WTC11 (cell line): ENCODE measurements at regions not wholly inside any gene's neighbourhood (a gene's known extent, or its start where the extent isn't known, plus 50 kb on each side); places are given as distances from the start of the nearest gene placed in this dataset.

ENCODE experiments used
- ATAC-seq: fragments of 200-7000 bp; cut with Tn5 transposase; 2 replicates; pipeline ENCODE4 v1.10.0; 2021; ENCODE audit warnings: mild to moderate bottlenecking, moderate library complexity
- CTCF ChIA-PET: fragments of 300-600 bp; sonication (Branson Sonifier 250); formaldehyde crosslinking; loops from one replicate; lab custom pipeline; 2021; ENCODE audit warnings: antibody characterized with exemption; lab: Charles Lee
- POLR2A ChIA-PET: fragments of 350-600 bp; sonication (Branson Sonifier 250); formaldehyde crosslinking; loops from one replicate; lab custom pipeline; 2021; ENCODE audit warnings: antibody characterized with exemption; lab: Charles Lee
- DNase-seq: peaks from one replicate; pipeline ENCODE4 v3.0.0; 2021; ENCODE audit warnings: low spot score
- H3K27ac Mint-ChIP-seq: 2 replicates; pipeline ENCODE4 v1.8.0; 2021; ENCODE audit warnings: mixed read lengths
- H3K27me3 Mint-ChIP-seq: 2 replicates; pipeline ENCODE4 v1.8.0; 2021; ENCODE audit warnings: low read depth, mild to moderate bottlenecking, moderate library complexity, mixed read lengths
- H3K36me3 Mint-ChIP-seq: 2 replicates; pipeline ENCODE4 v1.8.0; 2021; ENCODE audit warnings: mixed read lengths
- H3K4me1 Mint-ChIP-seq: 2 replicates; pipeline ENCODE4 v1.8.0; 2022; ENCODE audit warnings: mixed read lengths
- H3K4me3 Mint-ChIP-seq: 2 replicates; pipeline ENCODE4 v1.8.0; 2021; ENCODE audit warnings: mild to moderate bottlenecking, moderate library complexity, mixed read lengths
- H3K9me3 Mint-ChIP-seq: 2 replicates; pipeline ENCODE4 v1.8.0; 2021; ENCODE audit warnings: mixed read lengths
- AR ChIP-seq: fragments of 250-450 bp; sonication (Bioruptor Pico); IDR thresholded peaks from 2 replicates; pipeline ENCODE4 v1.9.0; 2021; ENCODE audit warnings: mild to moderate bottlenecking
- ARID4B ChIP-seq: sonication (generic); formaldehyde crosslinking; IDR thresholded peaks from 2 replicates; pipeline ENCODE4 v1.8.0; 2023; ENCODE audit warnings: missing genetic modification reagents, mild to moderate bottlenecking, borderline replicate concordance
- ATF1 ChIP-seq: sonication (generic); formaldehyde crosslinking; IDR thresholded peaks from 2 replicates; pipeline ENCODE4 v1.8.1; 2023; ENCODE audit warnings: mild to moderate bottlenecking, moderate library complexity, missing genetic modification reagents
- ATF3 ChIP-seq: sonication (generic); formaldehyde crosslinking; conservative IDR thresholded peaks from 2 replicates; pipeline ENCODE4 v1.8.1; 2022; ENCODE audit warnings: mild to moderate bottlenecking, missing genetic modification reagents
- ATF6 ChIP-seq: sonication (generic); formaldehyde crosslinking; IDR thresholded peaks from 2 replicates; pipeline ENCODE4 v1.8.1; 2023; ENCODE audit warnings: mild to moderate bottlenecking, missing genetic modification reagents
- CBFB ChIP-seq: sonication (generic); formaldehyde crosslinking; IDR thresholded peaks from 2 replicates; pipeline ENCODE4 v1.8.1; 2022; ENCODE audit warnings: mild to moderate bottlenecking, low read depth, missing genetic modification reagents
- CDX4 ChIP-seq: fragments of 250-450 bp; sonication (Bioruptor Pico); IDR thresholded peaks from 2 replicates; pipeline ENCODE4 v1.9.0; 2021; ENCODE audit warnings: moderate library complexity, mild to moderate bottlenecking, inconsistent platforms, borderline replicate concordance
- ETV6 ChIP-seq: sonication (generic); formaldehyde crosslinking; IDR thresholded peaks from 2 replicates; pipeline ENCODE4 v1.8.1; 2022; ENCODE audit warnings: mild to moderate bottlenecking, missing genetic modification reagents
- FOXP1 ChIP-seq: sonication (generic); formaldehyde crosslinking; IDR thresholded peaks from 2 replicates; pipeline ENCODE4 v1.8.0; 2022; ENCODE audit warnings: missing genetic modification reagents, mild to moderate bottlenecking, moderate library complexity, borderline replicate concordance
- GTF2I ChIP-seq: fragments of 250-450 bp; sonication (Bioruptor Pico); conservative IDR thresholded peaks from 2 replicates; pipeline ENCODE4 v1.4.0; 2021; ENCODE audit warnings: mild to moderate bottlenecking
- JUN ChIP-seq: sonication (generic); formaldehyde crosslinking; IDR thresholded peaks from 2 replicates; pipeline ENCODE4 v1.8.0; 2023; ENCODE audit warnings: mild to moderate bottlenecking, missing genetic modification reagents
- KAT7 ChIP-seq: sonication (generic); formaldehyde crosslinking; IDR thresholded peaks from 2 replicates; pipeline ENCODE4 v1.8.1; 2023; ENCODE audit warnings: missing genetic modification reagents, mild to moderate bottlenecking, borderline replicate concordance
- MAX ChIP-seq: sonication (generic); formaldehyde crosslinking; IDR thresholded peaks from 2 replicates; pipeline ENCODE4 v1.8.0; 2022; ENCODE audit warnings: mild to moderate bottlenecking, missing genetic modification reagents
- MLX ChIP-seq: sonication (generic); formaldehyde crosslinking; IDR thresholded peaks from 2 replicates; pipeline ENCODE4 v1.8.1; 2023; ENCODE audit warnings: mild to moderate bottlenecking, missing genetic modification reagents, moderate library complexity
- MXD4 ChIP-seq: fragments of 250-450 bp; sonication (Bioruptor Pico); IDR thresholded peaks from 2 replicates; pipeline ENCODE4 v1.8.0; 2021; ENCODE audit warnings: mild to moderate bottlenecking, moderate library complexity, borderline replicate concordance
- MYBL2 ChIP-seq: sonication (generic); formaldehyde crosslinking; IDR thresholded peaks from 2 replicates; pipeline ENCODE4 v1.8.1; 2023; ENCODE audit warnings: mild to moderate bottlenecking, moderate library complexity, missing genetic modification reagents
- NFE2L1 ChIP-seq: sonication (generic); formaldehyde crosslinking; IDR thresholded peaks from 2 replicates; pipeline ENCODE4 v1.8.1; 2023; ENCODE audit warnings: missing genetic modification reagents
- NR3C1 ChIP-seq: sonication (generic); formaldehyde crosslinking; conservative IDR thresholded peaks from 2 replicates; pipeline ENCODE4 v1.8.1; 2023; ENCODE audit warnings: low read depth, mild to moderate bottlenecking, missing genetic modification reagents
- OVOL2 ChIP-seq: fragments of 250-450 bp; sonication (Bioruptor Pico); IDR thresholded peaks from 2 replicates; pipeline ENCODE4 v1.9.0; 2021; ENCODE audit warnings: mild to moderate bottlenecking, borderline replicate concordance
- PREB ChIP-seq: sonication (generic); formaldehyde crosslinking; IDR thresholded peaks from 2 replicates; pipeline ENCODE4 v1.8.1; 2022; ENCODE audit warnings: mild to moderate bottlenecking, missing genetic modification reagents, moderate library complexity, borderline replicate concordance
- SMAD4 ChIP-seq: sonication (generic); formaldehyde crosslinking; IDR thresholded peaks from 2 replicates; pipeline ENCODE4 v1.8.0; 2022; ENCODE audit warnings: mild to moderate bottlenecking, missing genetic modification reagents
- SP1 ChIP-seq: sonication (generic); formaldehyde crosslinking; conservative IDR thresholded peaks from 2 replicates; pipeline ENCODE4 v1.8.1; 2022; ENCODE audit warnings: missing genetic modification reagents
- TCF7 ChIP-seq: sonication (generic); formaldehyde crosslinking; IDR thresholded peaks from 2 replicates; pipeline ENCODE4 v1.8.0; 2022; ENCODE audit warnings: mild to moderate bottlenecking, low read depth, missing genetic modification reagents, moderate library complexity
- ZBTB21 ChIP-seq: sonication (generic); formaldehyde crosslinking; IDR thresholded peaks from 2 replicates; pipeline ENCODE4 v1.8.1; 2023; ENCODE audit warnings: mild to moderate bottlenecking, missing genetic modification reagents, borderline replicate concordance

GRCh38 chr10:129165770-129166169, 301.3 kb upstream of the MGMT start:
- peaks cover 31% of the 10 kb centered on the region for H3K4me1 Mint-ChIP-seq
- no peaks in the 10 kb centered on the region for H3K36me3 Mint-ChIP-seq
- H3K4me3 Mint-ChIP-seq = no peak overlapping the region
- ATAC-seq = no peak
- ChIA-PET CTCF (no interaction called here), POLR2A (no interaction called here)
- H3K27ac Mint-ChIP-seq = no peak overlapping the region
- H3K27me3 Mint-ChIP-seq = no peaks in the 10 kb centered on the region
- TF ChIP-seq OVOL2 (CRISPR knock-in tag) = no peak
- TF ChIP-seq ATF1 (CRISPR knock-in tag) = no peak
- TF ChIP-seq ATF6 (CRISPR knock-in tag) = no peak
- no peak for TF ChIP-seq KAT7 (CRISPR knock-in tag)
- no peak for TF ChIP-seq MXD4 (CRISPR knock-in tag)
- no peak for TF ChIP-seq ARID4B (CRISPR knock-in tag)
- no peak for TF ChIP-seq ETV6 (CRISPR knock-in tag)
- no peak for TF ChIP-seq PREB (CRISPR knock-in tag)
- no peak for TF ChIP-seq JUN
- no peak for TF ChIP-seq NR3C1
- TF ChIP-seq FOXP1 (CRISPR knock-in tag) = no peak
- TF ChIP-seq SP1 (CRISPR knock-in tag) = no peak
- no peak for TF ChIP-seq MAX
- TF ChIP-seq CBFB (CRISPR knock-in tag) = no peak
- no peak for TF ChIP-seq NFE2L1
- no peak for TF ChIP-seq MLX (CRISPR knock-in tag)
- 0 out of 2 replicates have a peak, but pooled peaks cover 9% of the 10 kb centered on the region for H3K9me3 Mint-ChIP-seq
- no peak for DNase-seq

GRCh38 chr10:129168660-129169059, 298.4 kb upstream of the MGMT start:
- Mint-ChIP-seq H3K4me3 (no peak overlapping the region), H3K4me1 (peaks cover 8% of the 10 kb centered on the region), H3K27ac (no peak overlapping the region), H3K36me3 (no peaks in the 10 kb centered on the region), H3K27me3 (no peaks in the 10 kb centered on the region), H3K9me3 (0 out of 2 replicates have a peak, but pooled peaks cover 9% of the 10 kb centered on the region)
- ChIA-PET POLR2A (no interaction called here), CTCF (no interaction called here)
- DNase-seq = no peak
- ATAC-seq = no peak
- TF ChIP-seq CDX4 (CRISPR knock-in tag) = no peak
- no peak for TF ChIP-seq ZBTB21 (CRISPR knock-in tag)
- TF ChIP-seq TCF7 (CRISPR knock-in tag) = no peak
- TF ChIP-seq AR (CRISPR knock-in tag) = no peak
- TF ChIP-seq MYBL2 = no peak
- no peak for TF ChIP-seq GTF2I (CRISPR knock-in tag)
- no peak for TF ChIP-seq ETV6 (CRISPR knock-in tag)
- no peak for TF ChIP-seq ATF3 (CRISPR knock-in tag)
- no peak for TF ChIP-seq SMAD4 (CRISPR knock-in tag)
